ENCODE measurements at regions not wholly inside any gene's neighbourhood (a gene's known extent, or its start where the extent isn't known, plus 50 kb on each side); places are given as distances from the start of the nearest gene placed in this dataset.

- TF ChIP-seq CTCF (IDR thresholded peaks at IDR 0.05; ENCODE audit: low read length) (no peak), EZH2 (optimal IDR thresholded peaks at IDR 0.05; ENCODE audit: low read depth, low read length) (no peak), EZH2phosphoT487 (IDR thresholded peaks at IDR 0.05; ENCODE audit: low read length) (no peak)
Measured at GRCh38 chr16:86207350-86207749, 303.0 kb upstream of the FOXF1 start.
